T-helper 17 cell (primary cell): ENCODE measurements at regions not wholly inside any gene's neighbourhood (a gene's known extent, or its start where the extent isn't known, plus 50 kb on each side); places are given as distances from the start of the nearest gene placed in this dataset.
"Not testable (repeated sequence)": the region's sequence is repeated elsewhere in the genome, so short reads cannot be mapped to it uniquely, and the experiment has no call there.

Experiments used
- ATAC-seq: fragments of 150-1000 bp; cut with Tn5 transposase; 2 replicates; pipeline ENCODE4 v1.10.0; 2021; ENCODE audit warnings: mild to moderate bottlenecking, moderate library complexity
- DNase-seq, 3 donors: peaks; one replicate each; pipeline versions ENCODE4 v3.0.0 to v3.0.0-alpha.2; 2020 to 2021
- H3K9me3 ChIP-seq: one replicate; pipeline ENCODE4 v1.7.0; 2013; ENCODE audit warnings: low read length, mild to moderate bottlenecking; ENCODE audit not compliant: control insufficient read depth, poor library complexity, severe bottlenecking
- H3K27ac Mint-ChIP-seq: one replicate; pipeline ENCODE4 v1.8.0; 2022; ENCODE audit warnings: mild to moderate bottlenecking, moderate library complexity, mixed read lengths
- H3K27me3 Mint-ChIP-seq: one replicate; pipeline ENCODE4 v1.8.0; 2022; ENCODE audit warnings: mixed read lengths
- H3K36me3 Mint-ChIP-seq: one replicate; pipeline ENCODE4 v1.8.0; 2022; ENCODE audit warnings: low read depth, mixed read lengths
- H3K4me1 Mint-ChIP-seq: one replicate; pipeline ENCODE4 v1.8.0; 2022; ENCODE audit warnings: mild to moderate bottlenecking, mixed read lengths
- H3K4me3 Mint-ChIP-seq: one replicate; pipeline ENCODE4 v1.8.0; 2022; ENCODE audit warnings: mild to moderate bottlenecking, moderate library complexity, mixed read lengths

DNA sequence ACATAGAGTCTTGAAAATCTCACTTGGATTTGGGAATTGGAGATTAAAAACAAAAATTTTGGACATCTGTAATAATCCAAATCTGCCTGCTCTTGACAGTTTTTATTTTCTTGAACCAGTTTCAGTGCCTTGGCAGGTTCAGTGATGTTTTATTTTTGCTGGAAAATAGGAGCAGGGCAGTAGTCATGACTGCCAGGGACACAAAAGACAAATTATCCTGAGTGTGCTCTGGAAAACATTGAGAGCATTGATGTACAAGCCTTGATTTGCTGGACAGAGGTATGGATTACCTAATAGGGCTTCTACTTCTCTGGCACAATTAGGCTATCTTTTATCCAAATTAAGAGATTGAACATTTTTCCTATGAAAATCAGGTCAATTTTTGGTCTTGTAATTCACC is 123.4 kb upstream of the SFRP2 start:
- H3K4me3 Mint-ChIP-seq: no peak overlapping the region
- no peak for ATAC-seq
- no peaks in the 10 kb centered on the region for H3K4me1 Mint-ChIP-seq
- no peaks in the 10 kb centered on the region for H3K36me3 Mint-ChIP-seq
- H3K9me3 ChIP-seq: no peaks in the 10 kb centered on the region
- DNase-seq: no peak
- peaks cover 14% of the 10 kb centered on the region for H3K27me3 Mint-ChIP-seq
- H3K27ac Mint-ChIP-seq: no peak overlapping the region

DNA sequence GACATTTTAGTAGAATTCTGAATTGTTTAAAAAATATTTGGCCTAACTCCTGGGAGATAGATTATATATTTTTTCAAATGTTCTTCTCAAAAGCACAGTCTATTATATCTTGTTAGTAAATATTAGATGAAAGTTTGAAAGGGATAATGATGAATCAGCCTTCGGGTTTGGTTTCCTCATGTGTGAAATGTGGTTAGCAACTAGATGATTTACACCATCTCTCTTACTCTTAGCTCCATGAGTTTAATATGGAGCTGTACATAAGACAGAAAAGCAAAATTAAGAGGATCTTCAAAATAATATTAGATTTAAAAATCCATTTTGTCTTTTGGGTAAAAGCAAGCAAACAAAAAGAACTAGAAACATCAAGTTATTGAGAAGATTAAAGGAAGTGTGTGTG is 120.8 kb upstream of the SFRP2 start:
- H3K9me3 ChIP-seq: no peaks in the 10 kb centered on the region
- H3K27ac Mint-ChIP-seq: no peak overlapping the region
- ATAC-seq: no peak
- H3K27me3 Mint-ChIP-seq: peaks cover 14% of the 10 kb centered on the region
- no peaks in the 10 kb centered on the region for H3K4me1 Mint-ChIP-seq
- DNase-seq: no peak
- no peaks in the 10 kb centered on the region for H3K36me3 Mint-ChIP-seq
- no peak overlapping the region for H3K4me3 Mint-ChIP-seq

DNA sequence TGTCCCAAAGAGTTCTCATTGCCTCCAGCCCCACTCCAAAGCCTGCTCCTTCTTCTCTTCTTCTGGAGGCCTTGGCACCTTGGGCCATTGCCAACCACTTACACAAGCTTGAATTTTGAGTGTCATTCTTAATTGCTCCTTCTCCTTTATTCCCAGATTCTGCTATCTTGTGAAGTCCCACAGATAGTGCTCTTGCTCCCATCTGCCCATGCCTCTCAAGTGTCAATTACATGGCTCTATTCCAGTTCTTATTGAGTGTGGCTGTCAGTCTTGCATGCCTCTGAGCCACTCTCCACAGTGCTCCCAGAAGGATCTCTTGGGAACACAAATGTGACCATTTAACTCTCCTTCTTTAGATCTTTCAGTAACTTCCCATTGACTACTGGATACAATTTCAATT is 117.3 kb upstream of the SFRP2 start:
- no peak for ATAC-seq
- no peak overlapping the region for H3K27ac Mint-ChIP-seq
- H3K36me3 Mint-ChIP-seq: no peaks in the 10 kb centered on the region
- H3K4me3 Mint-ChIP-seq: no peak overlapping the region
- no peaks in the 10 kb centered on the region for H3K27me3 Mint-ChIP-seq
- H3K4me1 Mint-ChIP-seq: no peaks in the 10 kb centered on the region
- no peaks in the 10 kb centered on the region for H3K9me3 ChIP-seq
- no peak for DNase-seq

DNA sequence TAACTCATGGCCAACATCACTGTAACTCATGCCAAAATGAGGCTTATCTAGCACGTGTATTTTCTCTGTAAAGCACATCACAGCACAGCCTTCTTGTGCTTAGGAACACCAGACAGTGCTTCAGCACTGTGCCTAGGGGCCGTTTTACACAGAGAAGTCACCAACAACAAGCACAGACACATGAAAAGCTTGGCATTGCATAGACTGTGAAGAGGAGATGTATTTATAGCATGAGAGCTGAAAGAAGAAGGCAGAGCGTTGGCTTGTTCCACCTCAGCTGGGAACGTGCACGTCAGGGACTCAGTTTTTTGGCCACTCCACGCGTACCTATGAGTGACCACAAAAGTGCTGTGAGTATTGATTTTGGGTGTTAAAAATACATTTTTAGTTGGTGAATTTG is 116.3 kb upstream of the SFRP2 start:
- ATAC-seq: no peak
- Mint-ChIP-seq H3K4me1 (no peaks in the 10 kb centered on the region), H3K36me3 (no peaks in the 10 kb centered on the region), H3K27me3 (peaks cover 4% of the 10 kb centered on the region), H3K27ac (no peak overlapping the region), H3K4me3 (no peak overlapping the region)
- H3K9me3 ChIP-seq: no peaks in the 10 kb centered on the region
- no peak for DNase-seq

DNA sequence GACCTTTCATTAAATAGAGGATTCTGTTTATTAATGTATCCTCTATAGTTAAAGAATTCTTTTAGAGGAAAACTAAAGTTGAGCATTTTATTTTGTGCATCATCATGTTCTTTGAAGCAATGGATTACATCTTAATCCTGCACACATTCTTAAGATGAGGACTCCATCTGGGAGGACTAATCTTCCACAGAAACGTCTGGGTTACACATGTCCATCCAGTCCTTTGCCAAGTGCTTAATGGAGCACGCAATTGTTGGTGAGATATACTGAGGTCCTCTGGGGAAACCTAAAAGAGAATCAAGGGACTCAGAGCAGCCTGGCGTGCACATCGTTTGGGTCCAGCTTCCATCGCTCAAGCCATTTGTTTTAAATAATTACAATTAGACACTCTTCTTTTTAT is 115.1 kb upstream of the SFRP2 start:
- H3K9me3 ChIP-seq: no peaks in the 10 kb centered on the region
- Mint-ChIP-seq H3K27me3 (peaks cover 10% of the 10 kb centered on the region), H3K27ac (no peak overlapping the region), H3K36me3 (no peaks in the 10 kb centered on the region), H3K4me1 (no peaks in the 10 kb centered on the region), H3K4me3 (no peak overlapping the region)
- no peak for DNase-seq
- ATAC-seq: no peak

GRCh38 chr4:153901220-153901619 is 112.3 kb upstream of the SFRP2 start:
- no peak overlapping the region for H3K4me3 Mint-ChIP-seq
- no peaks in the 10 kb centered on the region for H3K9me3 ChIP-seq
- H3K27me3 Mint-ChIP-seq: peaks cover 18% of the 10 kb centered on the region
- DNase-seq: no peak
- no peak for ATAC-seq
- H3K4me1 Mint-ChIP-seq: no peaks in the 10 kb centered on the region
- no peaks in the 10 kb centered on the region for H3K36me3 Mint-ChIP-seq
- H3K27ac Mint-ChIP-seq: no peak overlapping the region

GRCh38 chr4:153900426-153900825 is 111.5 kb upstream of the SFRP2 start:
- no peaks in the 10 kb centered on the region for H3K9me3 ChIP-seq
- Mint-ChIP-seq H3K4me3 (no peak overlapping the region), H3K4me1 (no peaks in the 10 kb centered on the region), H3K36me3 (no peaks in the 10 kb centered on the region), H3K27ac (no peak overlapping the region), H3K27me3 (peaks cover 18% of the 10 kb centered on the region)
- DNase-seq: no peak
- ATAC-seq: no peak

DNA sequence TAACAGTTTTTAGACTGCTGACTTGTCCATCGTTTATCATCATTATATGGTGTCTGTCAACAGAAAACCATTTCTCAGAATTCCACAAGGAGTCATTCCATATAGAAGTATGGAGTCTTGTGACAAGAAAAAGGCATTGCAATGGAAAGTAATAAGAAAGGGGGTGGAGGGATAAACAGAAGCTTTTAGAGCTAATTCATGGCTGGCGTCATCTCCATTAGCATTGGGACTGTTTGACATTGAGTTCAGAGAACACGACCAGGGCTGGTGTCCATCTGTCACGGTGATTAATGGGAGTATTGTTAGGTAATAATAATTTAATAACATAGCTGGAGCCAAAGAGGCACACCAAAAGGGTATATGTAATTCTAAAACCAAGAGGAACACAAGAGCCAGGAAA is 101.9 kb upstream of the SFRP2 start:
- Mint-ChIP-seq H3K4me1 (no peaks in the 10 kb centered on the region), H3K4me3 (no peak overlapping the region), H3K36me3 (no peaks in the 10 kb centered on the region), H3K27ac (no peak overlapping the region), H3K27me3 (peaks cover 31% of the 10 kb centered on the region)
- no peak for ATAC-seq
- H3K9me3 ChIP-seq: no peaks in the 10 kb centered on the region
- DNase-seq: no peak

- peaks cover 41% of the 10 kb centered on the region for H3K27me3 Mint-ChIP-seq
- no peak overlapping the region for H3K27ac Mint-ChIP-seq
- H3K36me3 Mint-ChIP-seq: no peaks in the 10 kb centered on the region
- ATAC-seq (no peak), DNase-seq (no peak)
- H3K4me3 Mint-ChIP-seq: no peak overlapping the region
- no peaks in the 10 kb centered on the region for H3K9me3 ChIP-seq
- no peaks in the 10 kb centered on the region for H3K4me1 Mint-ChIP-seq
These were observed 98.3 kb upstream of the SFRP2 start for GRCh38 chr4:153887217-153887616.

GRCh38 chr4:153884325-153884724 is 95.4 kb upstream of the SFRP2 start:
- Mint-ChIP-seq H3K4me1 (no peaks in the 10 kb centered on the region), H3K27me3 (peaks cover 34% of the 10 kb centered on the region), H3K27ac (no peak overlapping the region), H3K36me3 (no peaks in the 10 kb centered on the region), H3K4me3 (no peak overlapping the region)
- no peak for ATAC-seq
- peaks cover 3% of the 10 kb centered on the region for H3K9me3 ChIP-seq
- DNase-seq: no peak

DNA sequence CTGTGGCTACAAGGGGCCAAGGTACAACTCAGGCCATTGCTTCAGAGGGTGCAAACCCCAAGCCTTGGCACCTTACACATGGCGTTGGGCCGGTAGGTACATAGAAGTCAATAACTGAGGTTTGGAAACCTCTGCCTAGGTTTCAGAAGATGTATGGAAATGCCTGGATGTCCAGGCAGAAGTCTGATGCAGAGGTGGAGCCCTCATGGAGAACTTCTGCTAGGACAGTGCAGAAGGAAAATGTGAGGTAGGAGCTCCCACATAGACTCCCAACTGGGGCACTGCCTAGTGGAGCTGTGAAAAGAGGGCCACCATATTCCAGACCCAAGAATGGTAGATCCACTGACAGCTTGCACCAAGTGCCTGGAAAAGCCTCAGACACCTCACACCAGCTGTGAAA is 92.1 kb upstream of the SFRP2 start:
- no peaks in the 10 kb centered on the region for H3K4me1 Mint-ChIP-seq
- H3K4me3 Mint-ChIP-seq: no peak overlapping the region
- H3K27ac Mint-ChIP-seq: no peak overlapping the region
- peaks cover 13% of the 10 kb centered on the region for H3K27me3 Mint-ChIP-seq
- peaks cover 3% of the 10 kb centered on the region for H3K9me3 ChIP-seq
- no peaks in the 10 kb centered on the region for H3K36me3 Mint-ChIP-seq
- DNase-seq (no peak), ATAC-seq (no peak)

DNA sequence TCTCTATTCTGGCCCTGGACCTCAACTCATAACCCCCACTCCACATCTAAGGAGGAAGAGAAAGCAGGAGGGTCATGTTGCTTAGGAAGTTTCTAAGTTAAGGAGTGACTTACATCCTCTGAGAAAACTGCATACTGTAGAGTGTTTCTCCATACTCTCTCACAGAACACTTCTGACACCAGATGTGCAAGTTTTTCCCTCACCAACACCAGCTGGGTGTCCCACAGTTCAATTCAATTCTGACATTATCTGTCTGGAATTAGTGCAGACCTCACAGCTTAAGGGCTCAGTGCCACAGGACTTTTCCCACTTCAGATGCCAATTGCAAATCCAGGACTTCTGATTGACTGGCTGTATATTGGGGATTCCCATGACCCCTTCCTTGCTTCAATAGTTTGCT is 89.0 kb upstream of the SFRP2 start:
- no peak overlapping the region for H3K27ac Mint-ChIP-seq
- H3K9me3 ChIP-seq: peaks cover 3% of the 10 kb centered on the region
- H3K4me1 Mint-ChIP-seq: no peaks in the 10 kb centered on the region
- H3K36me3 Mint-ChIP-seq: no peaks in the 10 kb centered on the region
- ATAC-seq (no peak), DNase-seq (no peak)
- no peak overlapping the region for H3K4me3 Mint-ChIP-seq
- H3K27me3 Mint-ChIP-seq: peaks cover 13% of the 10 kb centered on the region

GRCh38 chr4:153873741-153874140 is 84.9 kb upstream of the SFRP2 start:
- DNase-seq: no peak
- H3K4me3 Mint-ChIP-seq: no peak overlapping the region
- peaks cover 15% of the 10 kb centered on the region for H3K27me3 Mint-ChIP-seq
- no peaks in the 10 kb centered on the region for H3K4me1 Mint-ChIP-seq
- no peaks in the 10 kb centered on the region for H3K36me3 Mint-ChIP-seq
- no peak for ATAC-seq
- no peak overlapping the region for H3K27ac Mint-ChIP-seq
- H3K9me3 ChIP-seq: no peaks in the 10 kb centered on the region

DNA sequence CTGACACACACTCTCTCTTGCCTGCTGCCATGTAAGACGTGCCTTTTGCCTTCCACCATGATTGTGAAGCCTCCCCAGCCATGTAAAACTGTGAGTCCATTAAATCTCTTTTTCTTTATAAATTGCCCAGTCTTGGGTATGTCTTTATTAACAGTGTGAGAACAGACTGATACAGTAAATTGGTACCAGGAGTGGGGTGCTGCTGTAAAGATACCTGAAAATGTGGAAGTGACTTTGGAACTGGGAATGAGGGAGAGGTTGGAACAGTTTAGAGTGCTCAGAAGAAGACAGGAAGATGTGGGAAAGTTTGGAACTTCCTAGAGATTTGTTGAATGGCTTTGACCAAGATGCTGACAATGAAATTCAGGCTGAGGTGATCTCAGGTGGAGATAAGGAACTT is 77.9 kb upstream of the SFRP2 start:
- H3K27ac Mint-ChIP-seq, ATAC-seq, H3K9me3 ChIP-seq, DNase-seq, H3K4me3 Mint-ChIP-seq, H3K4me1 Mint-ChIP-seq, H3K27me3 Mint-ChIP-seq, H3K36me3 Mint-ChIP-seq: not testable (repeated sequence)

DNA sequence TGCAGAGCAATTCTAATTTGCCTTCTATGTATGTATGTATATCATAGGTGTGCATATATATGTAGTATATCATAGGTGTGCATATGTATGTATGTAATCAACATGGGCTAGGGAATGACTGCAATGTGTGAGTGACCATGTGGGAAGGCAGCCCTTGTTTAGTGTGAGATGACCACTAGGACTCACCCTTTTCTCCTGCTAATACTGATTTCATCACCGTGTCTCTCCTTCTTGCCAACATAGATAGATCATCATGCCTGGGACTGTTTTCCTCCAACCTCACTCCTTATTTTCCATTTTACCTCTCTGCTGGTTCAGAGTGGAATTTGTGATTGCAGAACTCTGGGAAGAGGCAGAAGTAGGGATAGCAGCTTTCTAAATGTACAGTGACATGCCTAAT is 63.6 kb upstream of the SFRP2 start:
- H3K27me3 Mint-ChIP-seq: peaks cover 8% of the 10 kb centered on the region
- ATAC-seq (no peak), DNase-seq (no peak)
- no peak overlapping the region for H3K4me3 Mint-ChIP-seq
- no peaks in the 10 kb centered on the region for H3K9me3 ChIP-seq
- H3K36me3 Mint-ChIP-seq: peaks cover 3% of the 10 kb centered on the region
- no peak overlapping the region for H3K27ac Mint-ChIP-seq
- no peaks in the 10 kb centered on the region for H3K4me1 Mint-ChIP-seq
